Astrocyte (in vitro differentiated cells and primary cell): ENCODE measurements at regions not wholly inside any gene's neighbourhood (a gene's known extent, or its start where the extent isn't known, plus 50 kb on each side); places are given as distances from the start of the nearest gene placed in this dataset.

Experiments
- DNase-seq: peaks from one replicate; pipeline ENCODE4 v3.0.0-alpha.2; 2010; ENCODE audit warnings: low read depth
- FAIRE-seq: peaks from 2 replicates; lab custom pipeline; 2011; peaks lifted over from hg19 to GRCh38; lab: Jason Lieb, UNC
- H2AFZ ChIP-seq: 2 replicates; pipeline ENCODE4 v1.6.0; 2012; ENCODE audit warnings: low read depth, low read length, inconsistent platforms
- H3K27ac ChIP-seq: 2 replicates; pipeline ENCODE4 v1.5.1; 2011; ENCODE audit warnings: low read depth, low read length, inconsistent platforms
- H3K27me3 ChIP-seq: 2 replicates; pipeline ENCODE4 v1.6.0; 2011; ENCODE audit warnings: low read length, inconsistent platforms; ENCODE audit not compliant: insufficient read depth
- H3K36me3 ChIP-seq: 2 replicates; pipeline ENCODE4 v1.5.1; 2011; ENCODE audit warnings: low read length, inconsistent platforms; ENCODE audit not compliant: insufficient read depth
- H3K4me1 ChIP-seq: 2 replicates; pipeline ENCODE4 v1.5.1; 2011; ENCODE audit warnings: low read length, inconsistent platforms; ENCODE audit not compliant: insufficient read depth
- H3K4me2 ChIP-seq: 2 replicates; pipeline ENCODE4 v1.6.0; 2012; ENCODE audit warnings: low read length, inconsistent platforms
- H3K4me3 ChIP-seq: 2 replicates; pipeline ENCODE4 v1.5.1; 2011; ENCODE audit warnings: low read depth, mild to moderate bottlenecking, low read length, inconsistent platforms; ENCODE audit not compliant: insufficient read depth
- H3K79me2 ChIP-seq: 2 replicates; pipeline ENCODE4 v1.6.0; 2012; ENCODE audit warnings: mild to moderate bottlenecking, low read length, inconsistent platforms; ENCODE audit not compliant: insufficient read depth
- H3K9ac ChIP-seq: 2 replicates; pipeline ENCODE4 v1.6.0; 2012; ENCODE audit warnings: mild to moderate bottlenecking, low read length, inconsistent platforms
- H3K9me3 ChIP-seq: 2 replicates; pipeline ENCODE4 v1.5.1; 2012; ENCODE audit warnings: low read depth, mild to moderate bottlenecking, low read length, inconsistent platforms; ENCODE audit not compliant: insufficient read depth
- H4K20me1 ChIP-seq: 2 replicates; pipeline ENCODE4 v1.6.0; 2012; ENCODE audit warnings: low read length, inconsistent platforms; ENCODE audit not compliant: insufficient read depth
- H3K27ac Mint-ChIP-seq: one replicate; pipeline ENCODE4 v1.8.0; 2021; ENCODE audit warnings: mild to moderate bottlenecking, mixed read lengths; ENCODE audit not compliant: unreplicated experiment
- H3K27me3 Mint-ChIP-seq: one replicate; pipeline ENCODE4 v1.8.0; 2021; ENCODE audit warnings: low read depth, mixed read lengths; ENCODE audit not compliant: unreplicated experiment
- H3K36me3 Mint-ChIP-seq: one replicate; pipeline ENCODE4 v1.8.0; 2021; ENCODE audit warnings: low read depth, mixed read lengths; ENCODE audit not compliant: unreplicated experiment
- H3K4me1 Mint-ChIP-seq: one replicate; pipeline ENCODE4 v1.8.0; 2021; ENCODE audit warnings: low read depth, mixed read lengths; ENCODE audit not compliant: unreplicated experiment
- H3K4me3 Mint-ChIP-seq: one replicate; pipeline ENCODE4 v1.8.0; 2021; ENCODE audit warnings: mild to moderate bottlenecking, moderate library complexity, mixed read lengths; ENCODE audit not compliant: unreplicated experiment
- H3K9me3 Mint-ChIP-seq: one replicate; pipeline ENCODE4 v1.8.0; 2021; ENCODE audit warnings: mild to moderate bottlenecking, mixed read lengths; ENCODE audit not compliant: unreplicated experiment
- CTCF ChIP-seq: IDR thresholded peaks from 2 replicates; pipeline ENCODE4 v1.5.1; 2011; ENCODE audit warnings: low read depth, mild to moderate bottlenecking, inconsistent platforms, low read length, moderate library complexity; ENCODE audit not compliant: insufficient read depth
- EZH2 ChIP-seq: IDR thresholded peaks from 2 replicates; pipeline ENCODE4 v1.6.1; 2012; ENCODE audit warnings: mild to moderate bottlenecking, low read length, inconsistent platforms; ENCODE audit not compliant: insufficient read depth

- Mint-ChIP-seq H3K27me3 (peaks cover 13% of the 10 kb centered on the region), H3K27ac (no peak overlapping the region), H3K36me3 (no peaks in the 10 kb centered on the region), H3K4me3 (no peak overlapping the region), H3K4me1 (peaks cover 1% of the 10 kb centered on the region), H3K9me3 (no peaks in the 10 kb centered on the region)
- Histone ChIP-seq H3K27me3 (no peaks in the 10 kb centered on the region), H3K4me1 (no peaks in the 10 kb centered on the region), H4K20me1 (no peaks in the 10 kb centered on the region), H3K9ac (no peak overlapping the region), H2AFZ (no peak overlapping the region), H3K4me3 (no peak overlapping the region), H3K9me3 (no peaks in the 10 kb centered on the region), H3K36me3 (no peaks in the 10 kb centered on the region), H3K79me2 (no peaks in the 10 kb centered on the region), H3K4me2 (no peak overlapping the region), H3K27ac (no peak overlapping the region)
- TF ChIP-seq EZH2 (no peak), CTCF (no peak)
- no peak for FAIRE-seq
- no peak for DNase-seq
These were observed 195.5 kb downstream of the TTC32 start for GRCh38 chr2:19706332-19706731.

GRCh38 chr2:19702267-19702666 is 199.5 kb downstream of the TTC32 start:
- H3K27ac Mint-ChIP-seq: no peak overlapping the region
- H3K36me3 Mint-ChIP-seq: no peaks in the 10 kb centered on the region
- H3K4me3 Mint-ChIP-seq: no peak overlapping the region
- H3K9me3 Mint-ChIP-seq: no peaks in the 10 kb centered on the region
- peaks cover 35% of the 10 kb centered on the region for H3K27me3 Mint-ChIP-seq
- H3K4me3 ChIP-seq: no peak overlapping the region
- H3K27ac ChIP-seq: no peak overlapping the region
- TF ChIP-seq EZH2: no peak
- no peak for TF ChIP-seq CTCF
- H3K9ac ChIP-seq: no peak overlapping the region
- H3K36me3 ChIP-seq: no peaks in the 10 kb centered on the region
- H3K4me2 ChIP-seq: no peak overlapping the region
- FAIRE-seq (no peak), DNase-seq (peak; percentile 14)
- peaks cover 1% of the 10 kb centered on the region for H3K4me1 Mint-ChIP-seq
- no peaks in the 10 kb centered on the region for H3K79me2 ChIP-seq
- peaks cover 5% of the 10 kb centered on the region for H3K9me3 ChIP-seq
- H3K4me1 ChIP-seq: no peaks in the 10 kb centered on the region
- H4K20me1 ChIP-seq: no peaks in the 10 kb centered on the region
- no peak overlapping the region for H2AFZ ChIP-seq
- H3K27me3 ChIP-seq: no peaks in the 10 kb centered on the region

- Histone ChIP-seq H2AFZ (no peak overlapping the region), H3K79me2 (no peaks in the 10 kb centered on the region), H3K4me3 (no peak overlapping the region), H3K27me3 (no peaks in the 10 kb centered on the region), H3K27ac (no peak overlapping the region), H3K36me3 (no peaks in the 10 kb centered on the region), H3K4me1 (no peaks in the 10 kb centered on the region), H3K9ac (no peak overlapping the region), H4K20me1 (no peaks in the 10 kb centered on the region), H3K4me2 (no peak overlapping the region), H3K9me3 (peaks cover 5% of the 10 kb centered on the region)
- peaks cover 3% of the 10 kb centered on the region for H3K9me3 Mint-ChIP-seq
- DNase-seq: no peak
- no peak for FAIRE-seq
- peaks cover 1% of the 10 kb centered on the region for H3K4me1 Mint-ChIP-seq
- peaks cover 39% of the 10 kb centered on the region for H3K27me3 Mint-ChIP-seq
- peaks cover 2% of the 10 kb centered on the region for H3K36me3 Mint-ChIP-seq
- no peak for TF ChIP-seq EZH2
- no peak for TF ChIP-seq CTCF
- no peak overlapping the region for H3K4me3 Mint-ChIP-seq
- H3K27ac Mint-ChIP-seq: no peak overlapping the region
These were observed 200.8 kb downstream of the TTC32 start for GRCh38 chr2:19700861-19701585.
